ENCODE measurements at regions not wholly inside any gene's neighbourhood (a gene's known extent, or its start where the extent isn't known, plus 50 kb on each side); places are given as distances from the start of the nearest gene placed in this dataset.

DNA sequence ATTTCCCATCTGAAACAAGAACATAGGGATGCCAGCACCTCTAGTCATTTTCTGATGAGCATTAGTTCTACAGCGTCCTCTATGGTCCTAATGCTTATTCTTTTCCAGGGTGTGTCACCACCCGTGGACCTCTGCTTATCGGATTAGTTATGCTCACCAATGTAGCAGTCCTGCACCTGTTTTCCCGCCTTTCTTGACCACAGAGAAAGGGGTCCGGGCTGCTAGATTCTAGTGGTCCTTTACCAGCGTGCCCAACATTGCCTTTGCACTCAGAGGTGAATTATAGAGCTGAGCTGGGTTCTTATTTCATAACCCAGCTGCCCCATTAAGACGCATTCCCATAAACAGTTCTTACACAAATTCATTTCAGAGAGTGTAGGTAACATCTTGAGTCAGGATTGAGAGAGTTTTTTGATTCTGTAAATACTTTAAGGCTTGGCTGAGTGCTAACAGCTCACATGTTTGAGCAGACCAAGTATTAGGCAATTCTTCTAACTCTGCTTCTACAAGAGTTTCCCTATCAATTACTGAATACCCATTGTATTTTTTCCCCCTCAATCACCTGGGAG lies 2205.1 kb upstream of the C9orf72 start:
- no peak for DNase-seq

DNA sequence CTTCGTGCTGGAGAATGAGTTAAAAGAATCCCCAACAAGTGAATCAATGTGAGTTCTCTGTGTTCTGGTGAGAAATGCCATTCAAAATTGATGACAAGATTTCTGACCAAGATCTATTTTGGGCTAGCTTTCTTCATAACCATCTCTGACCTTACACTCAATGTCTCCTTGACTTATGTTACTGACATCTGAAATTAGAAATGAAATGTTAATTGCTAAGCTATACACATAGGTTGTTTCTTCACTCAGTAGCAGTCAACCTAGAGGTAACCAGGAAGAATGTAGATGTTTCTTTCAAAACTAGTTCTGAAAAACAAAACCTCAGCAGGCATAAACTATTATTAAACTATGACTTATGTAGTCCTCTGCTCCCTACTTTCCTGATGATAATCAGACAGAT lies 2220.7 kb upstream of the C9orf72 start:
- no peak for DNase-seq

DNA sequence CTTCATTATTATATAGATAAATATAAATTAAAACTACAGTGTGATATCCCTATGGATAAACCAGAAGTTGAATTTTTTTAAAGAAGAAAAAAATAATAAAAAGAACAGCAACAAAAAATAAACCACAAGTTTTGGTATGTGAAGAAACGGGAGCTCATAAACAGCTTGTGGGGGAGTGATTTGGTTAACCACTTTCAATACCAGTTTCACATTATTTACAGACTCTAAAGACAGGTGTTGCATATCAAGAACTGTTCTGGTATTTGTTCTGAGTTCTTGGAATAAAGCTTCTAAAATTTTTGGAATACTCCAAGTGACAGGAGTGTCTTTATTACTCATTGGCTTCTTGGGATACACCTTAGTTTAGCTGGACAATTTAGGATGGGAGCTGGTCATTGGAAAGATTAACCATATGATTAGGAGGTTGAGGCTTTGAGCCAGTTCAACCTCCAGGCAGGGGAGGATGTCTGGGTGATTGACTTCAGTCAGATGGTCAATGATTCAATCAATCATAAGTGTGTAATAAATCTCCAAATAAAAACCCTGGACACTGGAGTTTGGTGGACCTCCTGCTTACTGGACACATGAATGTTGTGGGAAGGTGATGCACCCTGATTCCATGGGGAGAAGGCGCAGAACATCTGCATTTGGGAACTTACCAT lies 2223.1 kb upstream of the C9orf72 start:
- no peak for DNase-seq

DNA sequence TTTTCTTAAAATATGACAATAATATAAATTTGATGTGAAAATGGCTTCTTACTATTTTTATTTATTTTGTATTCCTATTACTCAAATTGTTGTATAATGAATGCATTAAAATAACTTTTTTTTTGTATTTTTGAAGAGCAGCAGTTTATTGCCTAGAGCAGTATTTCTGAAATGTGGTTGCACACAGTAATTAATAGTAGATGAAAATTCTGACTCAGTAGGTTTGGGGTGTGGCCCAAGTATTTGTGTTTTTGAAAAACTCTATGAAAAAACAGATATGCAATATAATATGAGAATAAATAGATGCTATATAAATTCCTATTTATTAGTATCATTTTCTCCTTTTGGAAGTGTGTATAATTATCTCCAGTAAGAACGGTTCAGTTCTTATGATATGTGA lies 2225.3 kb upstream of the C9orf72 start:
- DNase-seq: no peak

DNA sequence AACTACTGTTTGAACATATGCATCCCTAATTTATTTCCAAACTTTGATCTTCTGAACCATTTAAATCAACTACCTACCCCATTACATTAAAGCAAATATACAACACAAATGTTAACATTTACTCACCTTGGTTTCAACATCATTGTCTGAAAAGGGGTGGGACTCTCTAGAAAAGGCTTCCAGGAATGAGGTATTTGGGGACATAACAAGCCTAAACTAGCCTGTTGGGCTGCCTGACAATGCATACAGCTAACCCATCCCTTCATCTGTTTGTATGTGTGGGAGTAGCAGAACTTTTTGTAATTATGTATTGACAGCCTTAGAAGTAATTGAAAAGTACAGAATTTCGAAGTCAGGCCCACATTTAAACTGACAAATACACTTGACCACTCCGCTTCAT lies 2225.9 kb upstream of the C9orf72 start:
- DNase-seq: no peak

DNA sequence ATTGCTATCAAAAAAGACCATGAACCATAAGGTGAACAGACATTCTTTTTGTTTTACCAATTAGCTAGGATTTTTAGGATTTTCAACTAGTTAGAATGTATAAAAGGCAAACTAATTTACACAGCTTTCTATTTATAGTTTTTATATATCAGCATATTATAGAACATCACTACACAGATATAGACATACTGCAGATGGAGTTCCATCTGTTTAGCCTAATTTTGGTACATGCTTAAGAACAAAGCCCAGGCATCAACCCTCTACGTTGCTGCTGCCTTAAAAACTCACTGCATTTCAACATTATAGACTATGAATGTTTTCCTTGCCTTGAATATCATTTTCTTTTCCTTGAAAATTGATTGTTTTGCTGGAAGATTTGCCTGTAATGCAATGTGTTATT lies 2227.5 kb upstream of the C9orf72 start:
- no peak for DNase-seq

DNA sequence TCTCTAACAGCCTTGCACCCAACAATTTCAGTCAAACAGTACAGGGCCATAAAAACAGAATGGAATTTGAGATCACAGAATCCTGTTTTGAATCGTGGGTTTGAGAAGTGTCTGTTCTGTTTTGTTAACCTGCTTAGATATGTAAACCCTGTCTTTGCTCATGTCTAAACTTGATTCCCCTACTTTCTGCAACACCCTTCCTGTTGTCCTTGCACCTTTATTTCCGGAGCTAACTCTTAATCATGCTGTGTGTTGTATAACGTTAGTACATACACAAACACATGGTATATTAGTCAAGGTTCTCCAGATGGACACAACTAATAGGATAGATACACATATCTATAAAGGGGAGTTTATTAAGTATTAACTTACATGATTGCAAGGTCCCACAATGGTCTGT lies 2229.2 kb upstream of the C9orf72 start:
- no peak for DNase-seq

DNA sequence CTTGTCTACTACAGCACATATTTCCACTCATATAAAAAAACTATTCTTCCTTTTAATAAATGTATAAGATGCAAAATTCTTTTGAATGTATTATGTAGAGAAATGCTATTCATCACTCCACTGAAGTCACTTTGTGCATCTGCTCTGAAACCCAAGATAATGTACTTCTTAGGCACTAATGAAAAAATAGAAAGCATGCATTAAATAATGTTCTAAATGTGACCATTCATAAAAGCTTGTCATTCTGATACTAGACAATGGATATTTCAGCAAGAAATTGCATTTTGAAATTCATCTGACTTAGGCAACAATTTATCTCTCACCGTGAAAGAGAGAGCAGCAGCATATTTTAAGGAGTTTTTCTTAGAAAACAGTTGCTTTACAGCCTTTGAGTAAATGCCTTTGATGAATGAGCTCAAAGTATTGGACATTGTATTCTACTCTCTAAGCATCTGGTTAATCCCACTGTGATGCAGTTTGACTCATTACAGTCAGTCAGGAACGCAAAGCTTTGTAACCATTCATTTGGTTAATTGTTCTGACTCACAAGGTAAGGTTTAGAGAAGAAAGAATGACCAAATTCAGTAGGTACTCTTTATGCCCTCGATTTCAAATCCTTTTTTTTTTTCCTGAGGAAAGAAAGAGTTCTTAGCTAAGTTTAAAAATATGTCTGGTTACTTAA lies 2233.8 kb upstream of the C9orf72 start:
- DNase-seq: no peak

DNA sequence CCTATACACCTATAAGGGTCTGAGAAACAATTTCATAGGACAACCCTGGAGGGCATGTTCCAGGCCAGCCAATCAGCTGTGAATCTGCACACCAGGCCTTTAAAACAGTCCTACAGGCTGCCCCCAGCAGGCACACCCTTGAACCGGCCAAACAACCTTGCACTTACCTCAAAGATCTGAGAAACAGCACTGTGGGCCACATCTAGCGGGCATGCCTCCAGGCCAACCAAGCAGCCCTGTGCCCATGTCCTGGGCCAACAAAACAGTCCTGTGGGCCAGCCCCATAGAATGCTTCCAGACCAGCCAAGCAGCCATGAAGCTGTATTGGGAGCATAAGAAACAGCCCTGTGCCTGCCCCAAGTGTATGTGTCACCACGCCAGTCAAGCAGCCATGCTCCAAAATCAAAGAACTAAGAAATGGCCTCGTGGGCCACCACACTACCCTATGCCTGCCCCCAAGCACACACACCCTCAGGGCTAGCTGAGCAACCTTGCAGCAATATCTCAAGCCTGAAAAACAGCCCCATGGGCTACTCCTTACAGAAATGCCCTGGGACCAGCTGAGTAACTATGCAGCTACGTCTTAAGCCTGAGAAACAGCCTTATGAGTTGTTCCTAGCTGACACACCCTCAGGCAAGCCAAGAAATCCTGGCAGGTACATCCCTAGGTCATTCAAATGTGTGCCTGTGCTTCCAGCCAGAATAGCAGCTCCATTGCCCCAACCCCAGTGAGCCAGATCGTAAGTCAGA lies 2243.8 kb upstream of the C9orf72 start:
- DNase-seq: no peak

DNA sequence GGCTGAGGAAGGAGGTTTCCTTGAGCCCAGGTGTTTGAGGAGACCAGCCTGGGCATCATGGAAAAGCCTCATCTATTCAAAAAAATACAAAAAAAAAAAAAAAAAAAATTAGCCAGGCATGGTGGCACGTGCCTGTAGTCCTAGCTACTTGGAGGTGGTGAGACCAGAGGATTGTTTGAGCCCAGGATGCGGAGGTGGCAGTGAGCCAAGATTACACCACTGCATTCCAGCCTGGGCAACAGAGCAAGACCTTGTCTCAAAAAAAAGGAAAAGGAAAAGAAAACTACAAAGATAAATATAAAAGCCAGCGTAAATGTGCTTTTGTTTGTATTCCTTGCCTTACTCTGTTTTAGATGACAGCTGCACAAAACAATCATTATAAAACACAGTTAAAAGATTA lies 2249.2 kb upstream of the C9orf72 start:
- DNase-seq: no peak

DNA sequence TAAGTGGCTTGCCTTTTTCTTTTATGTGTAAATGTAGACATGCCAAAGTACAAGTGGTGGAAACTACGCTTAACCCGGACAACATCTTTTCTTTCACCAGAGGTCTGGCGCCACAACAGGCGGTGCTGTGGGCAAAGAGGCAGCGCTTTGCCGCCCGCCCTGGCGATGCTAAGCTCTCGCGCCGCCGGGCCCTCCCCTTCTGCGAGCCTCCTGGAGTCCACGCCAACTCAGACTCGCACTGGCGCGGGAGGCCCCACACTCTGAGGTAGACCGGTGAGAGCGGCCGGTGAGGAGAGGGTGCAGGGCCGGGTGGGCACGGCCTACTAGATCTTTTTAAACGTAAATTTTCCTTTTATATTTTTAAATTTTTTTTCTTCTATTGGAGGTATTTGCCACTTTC lies 2253.1 kb upstream of the C9orf72 start:
- DNase-seq: no peak

DNA sequence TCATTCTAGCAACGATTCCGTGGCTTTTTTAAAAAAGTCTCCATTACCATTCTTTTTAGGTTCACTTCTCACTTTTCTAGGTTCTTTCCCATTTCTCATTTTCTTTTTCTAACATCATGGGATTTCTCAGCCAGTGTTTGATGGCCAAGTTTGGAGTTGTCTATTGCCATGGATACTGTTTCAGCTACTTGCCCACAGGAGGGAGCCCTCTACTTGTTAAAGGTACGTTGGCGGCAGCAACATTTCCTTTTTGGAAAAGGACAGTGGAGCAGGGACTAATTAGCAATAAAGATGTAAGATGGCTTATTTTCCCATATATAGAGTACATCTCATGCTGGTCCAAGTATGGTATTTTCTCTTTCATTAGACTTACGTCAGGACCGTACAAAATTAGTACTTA lies 2257.5 kb upstream of the C9orf72 start:
- peak in 11 of 56 donors; percentile 0 to 21 (median 6) for DNase-seq

DNA sequence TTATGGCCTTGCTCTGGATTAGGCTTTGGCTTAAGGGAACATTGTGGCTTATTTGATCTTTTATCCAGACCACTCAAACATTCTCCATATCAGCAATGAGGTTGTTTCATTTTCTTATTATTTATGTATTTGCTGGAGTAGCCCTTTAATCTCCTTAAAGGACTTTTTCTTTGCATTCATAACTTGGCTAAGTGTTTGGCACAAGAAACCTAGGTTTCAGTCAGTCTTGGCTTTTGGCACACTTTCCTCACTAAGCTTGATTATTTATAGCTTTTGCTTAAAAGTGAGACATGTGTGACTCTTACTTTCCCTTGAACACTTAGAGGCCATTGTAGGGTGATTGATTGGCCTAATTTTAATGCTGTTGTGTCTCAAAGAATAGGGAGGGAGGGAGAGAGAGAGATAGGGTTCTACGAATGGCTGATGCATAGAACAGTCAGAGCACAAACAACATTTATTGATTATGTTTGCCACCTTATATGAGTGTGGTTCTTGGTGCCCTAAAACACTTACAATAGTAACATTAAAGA lies 2265.3 kb upstream of the C9orf72 start:
- no peak for DNase-seq

DNA sequence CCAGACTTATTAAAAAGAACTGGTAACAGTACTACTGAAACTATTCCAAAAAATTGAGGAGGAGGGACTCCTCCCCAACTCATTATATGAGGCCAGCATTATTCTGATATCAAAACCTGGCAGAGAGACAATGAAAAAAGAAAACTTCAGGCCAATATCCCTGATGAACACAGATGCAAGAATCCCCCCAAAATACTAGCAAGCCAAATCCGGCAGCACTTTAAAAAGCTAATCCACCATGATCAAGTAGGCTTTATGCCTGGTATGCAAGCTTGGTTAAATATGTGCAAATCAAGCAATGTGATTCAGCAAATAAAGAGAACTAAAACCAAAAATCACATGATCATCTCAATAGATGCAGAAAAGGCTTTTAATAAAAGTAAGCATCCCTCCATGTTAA lies 2271.0 kb upstream of the C9orf72 start:
- no peak for DNase-seq

DNA sequence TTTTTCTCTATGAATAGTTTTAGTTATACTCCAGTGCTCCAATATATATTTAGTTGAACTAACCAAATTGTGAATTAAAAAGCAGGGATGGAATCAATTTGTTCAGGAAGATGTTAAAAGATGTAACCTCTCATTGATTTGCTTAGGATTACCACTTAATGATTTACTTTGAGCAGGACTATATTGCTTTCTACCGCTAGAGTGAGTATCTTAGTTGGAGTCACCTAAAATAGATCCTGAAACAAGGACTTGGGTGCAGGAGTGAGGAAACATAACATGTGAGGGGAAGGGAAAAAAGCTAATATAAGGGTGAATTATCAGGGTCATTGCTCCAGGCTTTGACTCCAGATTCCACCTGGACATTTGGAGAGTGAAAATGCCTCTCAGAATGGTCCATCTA lies 2277.4 kb upstream of the C9orf72 start:
- no peak for DNase-seq

DNA sequence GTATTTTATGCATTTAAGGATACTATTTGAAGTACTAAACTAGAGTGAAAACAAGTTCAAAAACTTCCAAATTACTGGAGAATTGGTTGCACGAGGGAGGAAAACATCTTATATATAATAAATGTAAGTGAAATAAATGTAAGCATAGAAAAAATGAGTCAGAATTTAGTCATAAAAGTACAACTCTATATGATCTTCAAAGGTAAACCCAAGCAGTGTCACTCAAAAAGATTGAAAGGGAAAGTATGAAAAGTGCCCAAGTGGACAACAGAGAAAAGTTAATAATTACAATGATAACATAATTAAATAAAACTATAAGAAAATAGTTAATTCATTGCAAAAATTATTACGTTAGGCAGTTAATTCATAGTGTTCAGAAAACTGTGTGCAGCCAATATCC lies 2288.5 kb upstream of the C9orf72 start:
- no peak for DNase-seq

DNA sequence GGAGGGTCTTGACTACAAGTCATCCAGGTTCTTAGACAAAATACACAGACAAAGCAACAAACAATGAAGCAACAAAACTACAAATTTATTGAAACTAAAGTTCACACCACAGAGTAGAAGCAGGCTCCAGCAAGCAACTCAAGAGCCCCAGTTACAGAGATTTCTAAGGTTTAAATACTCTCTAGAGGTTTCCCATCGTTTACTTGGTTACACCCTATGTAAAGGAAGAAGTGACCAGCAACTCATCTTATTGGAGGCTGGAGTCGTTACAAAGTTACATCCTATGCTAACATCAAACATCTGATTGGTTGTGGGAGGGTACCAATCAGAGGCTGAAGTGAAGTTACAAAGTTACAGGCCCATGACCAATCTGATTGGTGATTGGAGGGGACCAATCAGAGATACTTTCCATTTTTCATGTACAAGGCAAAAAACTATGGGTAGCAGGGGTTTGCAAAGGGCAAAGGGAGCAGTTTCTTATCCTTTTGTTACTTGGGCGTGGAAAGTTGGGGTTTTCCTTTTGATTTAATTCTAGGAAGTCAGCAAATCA lies 2292.6 kb upstream of the C9orf72 start:
- DNase-seq: no peak

DNA sequence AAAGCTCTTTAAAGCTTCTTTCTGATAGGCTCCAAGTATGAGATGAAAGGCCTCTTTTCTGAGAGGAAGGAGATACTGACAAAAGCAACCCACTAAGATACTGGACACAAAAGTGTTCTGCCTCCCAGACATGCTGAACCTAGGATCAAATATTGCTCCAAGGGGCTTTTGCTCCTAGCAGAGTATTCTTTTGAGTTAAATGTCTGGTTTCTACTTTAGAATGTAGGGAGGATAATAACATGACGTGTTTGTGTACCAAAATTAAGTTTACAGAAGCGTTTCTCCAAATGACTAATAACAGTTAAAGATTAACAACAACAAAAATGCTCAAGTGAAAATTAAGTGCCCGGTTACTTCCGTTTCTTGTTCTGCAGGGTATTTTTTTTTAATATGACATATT lies 2293.3 kb upstream of the C9orf72 start:
- no peak for DNase-seq

DNA sequence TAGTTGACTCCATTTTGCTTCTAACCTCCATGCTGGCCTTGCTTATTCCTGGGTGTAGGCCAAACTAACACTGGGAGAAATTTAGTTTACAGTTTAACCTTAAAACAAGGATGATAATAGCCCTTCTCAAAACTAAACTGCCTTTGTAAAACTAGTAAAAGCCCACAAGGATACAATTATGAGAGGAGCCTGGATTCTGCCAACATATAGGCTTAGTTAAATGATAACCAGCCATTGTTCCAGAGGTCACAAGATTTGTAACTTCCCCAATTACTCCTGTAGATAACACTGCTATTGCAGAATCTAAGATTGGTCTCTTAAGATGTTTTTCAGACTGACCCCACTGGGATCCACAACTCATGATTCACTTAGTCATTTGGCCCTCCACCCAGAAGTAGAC lies 2300.3 kb upstream of the C9orf72 start:
- DNase-seq: no peak

DNA sequence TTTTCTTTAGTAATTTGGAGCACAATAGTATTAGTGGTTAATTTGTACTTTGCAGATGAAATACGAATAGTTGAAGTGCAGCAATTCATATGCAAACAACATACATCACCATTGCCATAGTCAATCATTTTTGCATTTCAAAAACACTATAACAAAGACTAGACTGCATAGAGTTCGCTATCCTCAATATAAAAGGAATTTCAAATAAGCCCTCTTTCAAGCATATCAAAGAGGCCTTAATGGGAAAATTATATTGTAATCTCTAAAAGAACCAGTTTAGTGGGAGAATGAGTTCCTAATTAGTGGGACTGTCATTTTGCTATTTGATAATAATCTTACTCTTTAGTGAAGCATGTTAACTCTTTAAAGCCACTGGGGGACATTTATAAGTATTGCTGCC lies 2302.3 kb upstream of the C9orf72 start:
- DNase-seq: no peak

DNA sequence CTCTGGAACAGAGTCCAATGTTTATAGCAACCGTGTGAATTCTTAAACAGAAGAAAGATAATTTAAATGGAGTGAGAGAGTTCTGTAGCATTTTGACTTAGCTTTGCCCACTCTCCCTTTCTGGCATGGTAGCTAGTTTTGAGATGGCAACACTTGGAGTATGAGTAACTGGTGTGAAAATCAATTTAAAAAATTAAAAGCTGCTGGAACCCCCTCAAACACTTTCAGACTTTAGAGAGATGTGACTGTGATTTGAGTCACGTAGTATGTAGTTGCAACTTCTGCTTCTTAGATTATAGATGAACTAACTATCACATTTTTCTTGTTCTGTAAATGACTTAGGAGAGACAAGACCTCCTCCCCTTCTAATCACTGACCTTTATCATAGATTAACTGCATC lies 2309.5 kb upstream of the C9orf72 start:
- no peak for DNase-seq

DNA sequence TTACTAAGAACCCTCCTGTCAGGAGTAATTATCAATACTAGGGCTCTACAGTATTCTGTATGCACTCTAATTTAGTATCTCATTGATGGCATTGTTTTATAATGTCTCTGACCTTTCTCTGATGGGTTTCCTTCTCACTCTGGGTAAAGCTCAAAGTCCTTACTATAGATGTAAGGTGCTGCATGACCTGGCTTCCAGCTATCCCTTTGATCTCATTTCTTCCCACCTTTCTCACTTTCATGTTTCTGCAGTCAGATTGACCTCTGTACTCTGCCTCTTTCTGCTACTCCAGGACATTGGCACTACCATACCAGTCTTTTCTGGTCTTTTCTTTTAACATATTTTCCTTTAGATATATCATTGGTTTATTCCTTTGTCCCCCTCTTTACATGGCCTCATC lies 2332.8 kb upstream of the C9orf72 start:
- no peak for DNase-seq

Data from nucleus accumbens (tissue), 56 donors.